ENCODE measurements at regions not wholly inside any gene's neighbourhood (a gene's known extent, or its start where the extent isn't known, plus 50 kb on each side); places are given as distances from the start of the nearest gene placed in this dataset.
"Not testable (repeated sequence)": the region's sequence is repeated elsewhere in the genome, so short reads cannot be mapped to it uniquely, and the experiment has no call there.

DNA sequence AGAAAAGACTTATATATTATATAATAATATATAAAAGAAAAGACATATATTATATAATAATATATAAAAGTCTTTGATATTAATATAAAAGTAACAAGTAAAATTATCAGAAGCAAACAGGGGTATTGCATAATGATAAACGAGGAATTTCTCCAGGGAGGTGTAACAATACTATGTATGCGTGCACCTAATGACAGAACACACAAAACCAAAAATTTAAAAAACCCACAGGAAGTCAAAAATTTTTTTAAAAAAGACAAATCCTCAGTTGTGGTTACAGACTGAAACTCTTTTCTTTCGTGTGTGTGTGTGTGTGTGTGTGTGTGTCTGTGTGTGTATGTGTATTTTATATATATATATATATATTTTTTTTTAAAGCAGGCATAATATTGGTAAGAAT lies 279.2 kb upstream of the DPP6 start:
- Histone ChIP-seq H3K27ac (no peak overlapping the region), H3K4me3 (replicated peaks in 1 of 3) (no peak overlapping the region), H3K36me3 (no peaks in the 10 kb centered on the region), H3K9me3 (no peaks in the 10 kb centered on the region), H3K27me3 (no peaks in the 10 kb centered on the region), H3K4me1 (no peaks in the 10 kb centered on the region)
- TF ChIP-seq, protein P1, sequence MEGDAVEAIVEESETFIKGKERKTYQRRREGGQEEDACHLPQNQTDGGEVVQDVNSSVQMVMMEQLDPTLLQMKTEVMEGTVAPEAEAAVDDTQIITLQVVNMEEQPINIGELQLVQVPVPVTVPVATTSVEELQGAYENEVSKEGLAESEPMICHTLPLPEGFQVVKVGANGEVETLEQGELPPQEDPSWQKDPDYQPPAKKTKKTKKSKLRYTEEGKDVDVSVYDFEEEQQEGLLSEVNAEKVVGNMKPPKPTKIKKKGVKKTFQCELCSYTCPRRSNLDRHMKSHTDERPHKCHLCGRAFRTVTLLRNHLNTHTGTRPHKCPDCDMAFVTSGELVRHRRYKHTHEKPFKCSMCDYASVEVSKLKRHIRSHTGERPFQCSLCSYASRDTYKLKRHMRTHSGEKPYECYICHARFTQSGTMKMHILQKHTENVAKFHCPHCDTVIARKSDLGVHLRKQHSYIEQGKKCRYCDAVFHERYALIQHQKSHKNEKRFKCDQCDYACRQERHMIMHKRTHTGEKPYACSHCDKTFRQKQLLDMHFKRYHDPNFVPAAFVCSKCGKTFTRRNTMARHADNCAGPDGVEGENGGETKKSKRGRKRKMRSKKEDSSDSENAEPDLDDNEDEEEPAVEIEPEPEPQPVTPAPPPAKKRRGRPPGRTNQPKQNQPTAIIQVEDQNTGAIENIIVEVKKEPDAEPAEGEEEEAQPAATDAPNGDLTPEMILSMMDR (IDR thresholded peaks at IDR 0.05), result no peak
- no peak for TF ChIP-seq POLR2A (IDR thresholded peaks at IDR 0.05)
- WGBS, 2 donors, result 73 to 81% methylated on average over 3 of the region's 3 CpGs
- intact Hi-C loops (cut with DNase I), result no loop called here
- DNase-seq, result no peak

DNA sequence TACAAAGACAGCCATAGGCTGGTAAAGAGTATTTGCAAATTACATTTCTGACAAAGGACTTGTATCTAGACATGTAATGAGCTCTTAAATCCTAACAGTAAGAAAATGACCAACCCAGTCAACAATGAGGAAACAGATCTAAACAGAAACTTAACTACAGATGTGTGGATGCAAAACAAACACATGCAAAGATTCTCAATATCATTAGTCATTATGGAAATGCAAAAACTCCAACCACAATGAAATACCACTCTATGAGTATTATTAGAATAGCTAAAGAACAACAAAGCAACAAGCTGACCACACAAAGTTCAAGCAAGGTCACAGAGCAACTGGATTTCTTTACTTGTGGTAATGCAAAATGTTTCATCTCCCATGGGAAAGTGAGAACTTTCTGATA lies 275.3 kb upstream of the DPP6 start:
- DNase-seq; H3K36me3 ChIP-seq; H3K27me3 ChIP-seq; H3K4me3 ChIP-seq (replicated peaks in 1 of 3); H3K9me3 ChIP-seq; H3K27ac ChIP-seq; H3K4me1 ChIP-seq; intact Hi-C loops (cut with DNase I): not testable (repeated sequence)

GRCh38 chr7:153797363-153797762 lies 254.8 kb upstream of the DPP6 start:
- intact Hi-C loops (cut with DNase I); DNase-seq; H3K36me3 ChIP-seq; H3K4me1 ChIP-seq; H3K27ac ChIP-seq; H3K27me3 ChIP-seq; H3K9me3 ChIP-seq; H3K4me3 ChIP-seq (replicated peaks in 1 of 3): not testable (repeated sequence)

DNA sequence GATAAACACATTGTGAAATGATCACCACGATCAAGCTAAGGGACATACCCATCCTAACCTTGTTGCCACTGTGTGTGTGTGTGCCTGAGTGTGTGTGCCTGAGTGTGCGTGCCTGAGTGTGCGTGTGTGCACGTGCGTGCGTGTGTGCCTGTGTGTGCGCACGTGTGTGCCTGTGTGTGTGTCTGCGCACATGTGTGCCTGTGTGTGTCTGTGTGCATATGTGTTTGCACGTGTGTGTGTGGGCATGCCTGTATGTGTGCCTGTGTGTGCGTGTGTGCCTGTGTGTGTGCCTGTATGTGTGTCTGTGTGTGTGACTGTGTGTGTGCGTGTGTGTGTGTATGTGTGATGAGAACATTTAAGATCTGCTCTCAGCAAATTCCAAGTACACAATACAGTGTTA lies 244.1 kb upstream of the DPP6 start:
- Histone ChIP-seq H3K9me3 (no peaks in the 10 kb centered on the region), H3K36me3 (no peaks in the 10 kb centered on the region), H3K4me1 (no peaks in the 10 kb centered on the region), H3K4me3 (replicated peaks in 1 of 3) (no peak overlapping the region), H3K27ac (no peak overlapping the region), H3K27me3 (no peaks in the 10 kb centered on the region)
- TF ChIP-seq POLR2A (IDR thresholded peaks at IDR 0.05), result no peak
- TF ChIP-seq, protein P1 (IDR thresholded peaks at IDR 0.05), result no peak
- no peak for DNase-seq
- intact Hi-C loops (cut with DNase I), result no loop called here
- WGBS, 2 donors, result 89 to 98% methylated on average over 12 of the region's 12 CpGs

GRCh38 chr7:153829525-153829924 lies 222.7 kb upstream of the DPP6 start:
- 85 to 89% methylated on average over 9 of the region's 9 CpGs for WGBS, 2 donors
- no peaks in the 10 kb centered on the region for H3K36me3 ChIP-seq
- H3K4me3 ChIP-seq (replicated peaks in 1 of 3), result no peak overlapping the region
- H3K27me3 ChIP-seq, result no peaks in the 10 kb centered on the region
- H3K4me1 ChIP-seq, result peaks cover 0 to 6% of the 10 kb centered on the region in 2 donors
- no peak overlapping the region for H3K27ac ChIP-seq
- no peak for DNase-seq
- H3K9me3 ChIP-seq, result no peaks in the 10 kb centered on the region
- intact Hi-C loops (cut with DNase I), result no loop called here
- TF ChIP-seq POLR2A (IDR thresholded peaks at IDR 0.05), result no peak
- TF ChIP-seq, protein P1 (IDR thresholded peaks at IDR 0.05), result no peak

- Histone ChIP-seq H3K4me3 (replicated peaks in 1 of 3) (no peak overlapping the region), H3K9me3 (no peaks in the 10 kb centered on the region), H3K4me1 (peaks cover 0 to 14% of the 10 kb centered on the region in 2 donors), H3K27me3 (no peaks in the 10 kb centered on the region), H3K36me3 (no peaks in the 10 kb centered on the region), H3K27ac (no peak overlapping the region)
- intact Hi-C loops (cut with DNase I), result no loop called here
- 68 to 75% methylated on average over 4 of the region's 4 CpGs for WGBS, 2 donors
- TF ChIP-seq POLR2A (IDR thresholded peaks at IDR 0.05), result no peak
- TF ChIP-seq, protein P1 (IDR thresholded peaks at IDR 0.05), result no peak
- no peak for DNase-seq
Measured at GRCh38 chr7:153832160-153832559, 220.0 kb upstream of the DPP6 start.

Data from thyroid gland (tissue), 4 donors.